ENCODE measurements at regions not wholly inside any gene's neighbourhood (a gene's known extent, or its start where the extent isn't known, plus 50 kb on each side); places are given as distances from the start of the nearest gene placed in this dataset.

- Histone ChIP-seq H2AFZ (ENCODE audit: control insufficient read depth, low read depth, low read length) (no peak overlapping the region), H3K79me2 (ENCODE audit: control insufficient read depth, insufficient read depth, low read length) (no peaks in the 10 kb centered on the region), H3K4me2 (ENCODE audit: control insufficient read depth, insufficient read depth) (no peak overlapping the region), H3K27me3 (replicated peaks in 1 of 2; ENCODE audit: control insufficient read depth in 2 of 2, insufficient read depth in 2 of 2, low read length in 1 of 2) (no peaks in the 10 kb centered on the region), H3K36me3 (ENCODE audit: control insufficient read depth in 2 of 2, insufficient read depth in 2 of 2, low read length in 1 of 2) (no peaks in the 10 kb centered on the region), H3K4me3 (no peak overlapping the region), H3K9me3 (replicated peaks; ENCODE audit: control insufficient read depth, insufficient read depth, low read length) (no peaks in the 10 kb centered on the region), H3K9ac (ENCODE audit: control insufficient read depth, insufficient read depth, low read length) (no peak overlapping the region), H3K27ac (ENCODE audit: control insufficient read depth, insufficient read depth) (no peak overlapping the region), H4K20me1 (ENCODE audit: control insufficient read depth, insufficient read depth) (no peaks in the 10 kb centered on the region), H3K4me1 (ENCODE audit: control insufficient read depth, insufficient read depth, low read length) (no peaks in the 10 kb centered on the region)
- intact Hi-C loops (cut with micrococcal nuclease; ENCODE audit: unreplicated experiment) (no loop called here), in situ Hi-C loops (cut with MboI) (no loop called here)
- ChIA-PET RAD21 (ENCODE audit: unreplicated experiment) (no interaction called here), CTCF (no interaction called here), POLR2A (no interaction called here), SMC1A (ENCODE audit: uncharacterized antibody, unreplicated experiment) (no interaction called here)
- TF ChIP-seq MYC (IDR thresholded peaks at IDR 0.05; ENCODE audit: insufficient read depth, insufficient read length, insufficient replicate concordance, low read length, severe bottlenecking) (no peak), SIX5 (IDR thresholded peaks at IDR 0.05; ENCODE audit: low read depth, low read length, severe bottlenecking) (no peak), TCF3 (IDR thresholded peaks at IDR 0.05; ENCODE audit: borderline replicate concordance, insufficient read depth, low read depth, low read length) (no peak)
- FAIRE-seq, result no peak
- BruUV-seq (replicated peaks), result no TSS peak
- ATAC-seq, result no peak
- no peak for DNase-seq (ENCODE audit: low read depth, low spot score)
- 5% methylated on average over 2 of the region's 2 CpGs for WGBS (ENCODE audit: insufficient coverage, insufficient replicate concordance, low lambda C conversion rate, missing lambda C conversion rate)
Measured at GRCh38 chr5:21452449-21452848, 1400.7 kb downstream of the CDH12 start.

GRCh38 chr5:21432646-21433045 lies 1420.5 kb downstream of the CDH12 start:
- no peak for FAIRE-seq
- CTCF ChIA-PET, result no interaction called here

More at GRCh38 chr5:21432646-21433045, 1420.5 kb downstream of the CDH12 start:
- BruUV-seq (replicated peaks), result no TSS peak
- H3K27me3 ChIP-seq (replicated peaks in 1 of 2; ENCODE audit: control insufficient read depth in 2 of 2, insufficient read depth in 2 of 2, low read length in 1 of 2), result no peaks in the 10 kb centered on the region
- H2AFZ ChIP-seq (ENCODE audit: control insufficient read depth, low read depth, low read length), result no peak overlapping the region
- no peaks in the 10 kb centered on the region for H3K9me3 ChIP-seq (replicated peaks; ENCODE audit: control insufficient read depth, insufficient read depth, low read length)
- H3K79me2 ChIP-seq (ENCODE audit: control insufficient read depth, insufficient read depth, low read length), result no peaks in the 10 kb centered on the region
- H4K20me1 ChIP-seq (ENCODE audit: control insufficient read depth, insufficient read depth), result no peaks in the 10 kb centered on the region
- ChIA-PET POLR2A (no interaction called here), SMC1A (ENCODE audit: uncharacterized antibody, unreplicated experiment) (no interaction called here), RAD21 (ENCODE audit: unreplicated experiment) (no interaction called here)
- H3K9ac ChIP-seq (ENCODE audit: control insufficient read depth, insufficient read depth, low read length), result no peak overlapping the region
- intact Hi-C loops (cut with micrococcal nuclease; ENCODE audit: unreplicated experiment), result no loop called here
- no peaks in the 10 kb centered on the region for H3K4me1 ChIP-seq (ENCODE audit: control insufficient read depth, insufficient read depth, low read length)
- no peak for DNase-seq (ENCODE audit: low read depth, low spot score)
- H3K4me2 ChIP-seq (ENCODE audit: control insufficient read depth, insufficient read depth), result no peak overlapping the region
- WGBS (ENCODE audit: insufficient coverage, insufficient replicate concordance, low lambda C conversion rate, missing lambda C conversion rate), result 0% methylated on average over 2 of the region's 2 CpGs
- in situ Hi-C loops (cut with MboI), result no loop called here
- no peaks in the 10 kb centered on the region for H3K36me3 ChIP-seq (ENCODE audit: control insufficient read depth in 2 of 2, insufficient read depth in 2 of 2, low read length in 1 of 2)
- no peak overlapping the region for H3K4me3 ChIP-seq
- H3K27ac ChIP-seq (ENCODE audit: control insufficient read depth, insufficient read depth), result no peak overlapping the region
- no peak for ATAC-seq
- TF ChIP-seq, protein P1, sequence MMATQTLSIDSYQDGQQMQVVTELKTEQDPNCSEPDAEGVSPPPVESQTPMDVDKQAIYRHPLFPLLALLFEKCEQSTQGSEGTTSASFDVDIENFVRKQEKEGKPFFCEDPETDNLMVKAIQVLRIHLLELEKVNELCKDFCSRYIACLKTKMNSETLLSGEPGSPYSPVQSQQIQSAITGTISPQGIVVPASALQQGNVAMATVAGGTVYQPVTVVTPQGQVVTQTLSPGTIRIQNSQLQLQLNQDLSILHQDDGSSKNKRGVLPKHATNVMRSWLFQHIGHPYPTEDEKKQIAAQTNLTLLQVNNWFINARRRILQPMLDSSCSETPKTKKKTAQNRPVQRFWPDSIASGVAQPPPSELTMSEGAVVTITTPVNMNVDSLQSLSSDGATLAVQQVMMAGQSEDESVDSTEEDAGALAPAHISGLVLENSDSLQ (IDR thresholded peaks at IDR 0.05), result no peak
- TF ChIP-seq RELA (IDR thresholded peaks at IDR 0.05; ENCODE audit: borderline replicate concordance, partially characterized antibody), result no peak
- TF ChIP-seq CEBPB (IDR thresholded peaks at IDR 0.05; ENCODE audit: borderline replicate concordance in 1 of 2, low read depth in 2 of 2, low read length in 2 of 2), result no peak
- no peak for TF ChIP-seq YY1 (IDR thresholded peaks at IDR 0.05; ENCODE audit: low read depth, low read length)
- no peak for TF ChIP-seq MYC (IDR thresholded peaks at IDR 0.05; ENCODE audit: insufficient read depth, insufficient read length, insufficient replicate concordance, low read length, severe bottlenecking)
- TF ChIP-seq ZNF384 (IDR thresholded peaks at IDR 0.05; ENCODE audit: borderline replicate concordance, low read depth, low read length), result no peak
- TF ChIP-seq TCF7 (IDR thresholded peaks at IDR 0.05; ENCODE audit: borderline replicate concordance), result no peak
- TF ChIP-seq CBX5 (IDR thresholded peaks at IDR 0.05; ENCODE audit: low read depth), result no peak
- TF ChIP-seq, protein P2, sequence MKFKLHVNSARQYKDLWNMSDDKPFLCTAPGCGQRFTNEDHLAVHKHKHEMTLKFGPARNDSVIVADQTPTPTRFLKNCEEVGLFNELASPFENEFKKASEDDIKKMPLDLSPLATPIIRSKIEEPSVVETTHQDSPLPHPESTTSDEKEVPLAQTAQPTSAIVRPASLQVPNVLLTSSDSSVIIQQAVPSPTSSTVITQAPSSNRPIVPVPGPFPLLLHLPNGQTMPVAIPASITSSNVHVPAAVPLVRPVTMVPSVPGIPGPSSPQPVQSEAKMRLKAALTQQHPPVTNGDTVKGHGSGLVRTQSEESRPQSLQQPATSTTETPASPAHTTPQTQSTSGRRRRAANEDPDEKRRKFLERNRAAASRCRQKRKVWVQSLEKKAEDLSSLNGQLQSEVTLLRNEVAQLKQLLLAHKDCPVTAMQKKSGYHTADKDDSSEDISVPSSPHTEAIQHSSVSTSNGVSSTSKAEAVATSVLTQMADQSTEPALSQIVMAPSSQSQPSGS (IDR thresholded peaks at IDR 0.05; ENCODE audit: low read length), result no peak
- no peak for TF ChIP-seq IRF3 (IDR thresholded peaks at IDR 0.05)
- no peak for TF ChIP-seq NR2C2 (IDR thresholded peaks at IDR 0.05; ENCODE audit: borderline replicate concordance, control insufficient read depth, insufficient read length, low read depth)
- TF ChIP-seq RAD21 (IDR thresholded peaks at IDR 0.05; ENCODE audit: insufficient read depth, low read depth, low read length), result no peak

Measured in GM12878 (cell line).